UCSD-AML1 (cell line): ENCODE measurements at regions not wholly inside any gene's neighbourhood (a gene's known extent, or its start where the extent isn't known, plus 50 kb on each side); places are given as distances from the start of the nearest gene placed in this dataset.
"Not testable (repeated sequence)": the region's sequence is repeated elsewhere in the genome, so short reads cannot be mapped to it uniquely, and the experiment has no call there.

Experiments used
- DNase-seq: peaks from one replicate; lab custom pipeline; 2025; ENCODE audit not compliant: unreplicated experiment; lab: John Stamatoyannopoulos, UW

GRCh38 chr14:105865266-105865903, 339.0 kb downstream of the TMEM121 start:
- DNase-seq: no peak

DNA sequence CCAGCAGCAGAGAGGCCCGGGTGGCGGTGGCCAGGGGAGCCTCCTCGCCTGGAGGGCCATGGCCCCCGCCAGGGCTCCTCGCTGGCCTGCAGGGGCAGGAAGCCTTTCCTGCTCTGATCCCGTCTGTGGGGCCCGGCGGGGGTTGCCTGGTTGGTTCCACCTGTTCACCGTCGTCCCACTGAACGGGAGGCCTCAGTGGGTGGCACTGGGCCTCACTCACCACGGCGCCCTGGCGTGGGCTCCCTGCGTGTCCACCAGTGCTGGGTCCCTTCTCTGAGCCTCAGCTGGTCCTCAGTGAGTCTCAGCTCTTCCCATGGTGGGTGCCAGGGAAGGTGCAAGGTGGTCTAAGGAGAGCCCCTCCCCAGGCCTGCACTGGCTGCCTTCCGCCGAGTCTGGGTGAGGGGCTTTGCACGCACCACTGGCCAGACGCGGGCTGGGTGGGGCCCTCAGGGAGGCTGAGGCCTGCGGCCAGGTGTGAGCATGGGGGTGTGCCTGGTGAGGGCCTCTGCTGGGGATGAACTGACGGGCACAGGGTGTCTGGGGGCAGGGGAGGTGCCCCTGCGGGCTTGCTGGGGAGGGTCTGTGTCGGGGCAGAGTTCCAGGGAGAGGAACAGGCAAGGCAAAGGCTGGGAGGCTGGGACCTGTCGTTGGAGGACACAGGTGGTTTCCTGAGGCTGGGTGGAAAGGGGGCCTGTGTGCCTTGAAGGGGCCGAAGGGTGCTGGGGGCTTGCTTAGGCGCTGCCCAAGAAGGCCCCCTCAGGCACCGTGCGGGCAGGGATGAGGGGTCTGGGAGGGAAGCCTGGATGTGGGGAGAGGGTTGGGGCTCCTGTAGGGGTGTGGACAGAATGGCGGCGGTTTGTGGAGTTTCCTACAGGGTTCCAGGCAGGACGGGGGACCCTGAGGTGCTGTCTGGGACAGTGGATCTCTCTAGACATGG, 339.8 kb downstream of the TMEM121 start:
- DNase-seq: no peak

- DNase-seq: no peak
These were observed 340.5 kb downstream of the TMEM121 start for GRCh38 chr14:105866841-105867321.

- no peak for DNase-seq
These were observed 341.7 kb downstream of the TMEM121 start for GRCh38 chr14:105867961-105868599.

GRCh38 chr14:105871590-105871989, 345.2 kb downstream of the TMEM121 start:
- no peak for DNase-seq

DNA sequence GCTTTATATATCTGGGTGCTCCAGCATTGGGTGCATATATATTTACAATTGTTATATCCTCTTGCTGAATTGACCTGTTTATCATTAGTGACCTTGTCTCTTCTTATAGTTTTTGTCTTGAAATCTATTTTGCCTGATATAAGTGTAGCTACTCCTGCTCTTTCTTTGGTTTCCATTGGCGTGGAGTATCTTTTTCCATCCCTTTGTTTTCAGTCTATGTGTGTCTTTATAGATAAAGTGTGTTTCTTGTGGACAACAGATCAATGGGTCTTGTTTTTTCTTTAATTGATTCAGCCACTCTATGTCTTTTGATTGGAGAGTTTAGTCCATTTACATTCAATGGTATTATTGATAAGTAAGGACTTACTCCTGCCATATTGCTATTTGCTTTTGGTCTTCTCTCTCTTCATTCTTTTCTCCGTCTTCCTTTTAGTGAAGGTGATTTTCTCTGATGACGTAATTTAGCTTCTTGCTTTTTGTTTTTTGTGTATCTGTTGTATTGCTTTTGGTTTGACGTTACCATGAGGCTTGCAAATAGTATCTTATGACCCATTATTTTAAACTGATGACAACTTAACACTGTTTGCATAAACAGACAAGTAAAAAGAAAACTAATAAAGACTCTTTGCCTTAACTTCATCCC, 347.6 kb downstream of the TMEM121 start:
- no peak for DNase-seq

GRCh38 chr14:105876158-105876557, 349.8 kb downstream of the TMEM121 start:
- DNase-seq: no peak

DNA sequence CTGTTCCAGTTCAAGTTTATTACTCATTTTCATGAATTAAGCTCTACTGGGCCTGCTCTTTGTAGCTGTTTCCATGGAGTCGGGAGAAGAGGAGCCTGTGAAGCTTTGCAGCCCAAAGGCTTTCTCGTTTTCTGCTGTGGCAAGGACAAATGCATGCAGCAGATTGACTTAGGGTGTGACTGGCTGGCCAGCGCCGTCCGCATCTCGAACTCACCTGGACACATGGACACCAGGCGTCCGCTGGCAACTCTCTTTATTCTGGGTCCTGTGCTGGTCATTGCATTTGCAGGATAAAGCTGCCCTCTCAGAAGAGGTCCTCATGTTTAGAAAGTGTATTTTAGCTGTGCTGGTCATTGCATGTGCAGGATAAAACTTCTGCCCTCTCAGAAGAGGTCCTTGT, 350.4 kb downstream of the TMEM121 start:
- DNase-seq: no peak

DNA sequence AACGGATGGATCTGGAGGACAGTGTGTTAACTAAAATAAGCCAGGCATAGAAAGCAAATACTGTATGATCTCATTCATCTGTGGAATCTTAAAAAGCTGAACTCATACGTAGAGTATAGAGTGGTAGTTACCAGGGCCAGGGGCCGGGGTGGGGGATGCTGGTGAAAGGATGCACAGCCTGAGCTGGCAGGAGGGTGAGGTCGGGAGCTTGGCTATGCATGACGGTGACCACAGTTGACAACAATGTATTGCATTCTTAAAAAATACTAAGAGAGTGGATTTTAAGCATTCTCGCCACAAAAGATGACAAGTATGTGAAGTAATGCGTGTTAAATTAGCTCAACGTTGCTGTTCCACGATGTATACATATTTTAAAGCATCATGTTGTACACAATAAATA, 351.3 kb downstream of the TMEM121 start:
- DNase-seq: no peak

GRCh38 chr14:105878125-105878524, 351.7 kb downstream of the TMEM121 start:
- DNase-seq: no peak

DNA sequence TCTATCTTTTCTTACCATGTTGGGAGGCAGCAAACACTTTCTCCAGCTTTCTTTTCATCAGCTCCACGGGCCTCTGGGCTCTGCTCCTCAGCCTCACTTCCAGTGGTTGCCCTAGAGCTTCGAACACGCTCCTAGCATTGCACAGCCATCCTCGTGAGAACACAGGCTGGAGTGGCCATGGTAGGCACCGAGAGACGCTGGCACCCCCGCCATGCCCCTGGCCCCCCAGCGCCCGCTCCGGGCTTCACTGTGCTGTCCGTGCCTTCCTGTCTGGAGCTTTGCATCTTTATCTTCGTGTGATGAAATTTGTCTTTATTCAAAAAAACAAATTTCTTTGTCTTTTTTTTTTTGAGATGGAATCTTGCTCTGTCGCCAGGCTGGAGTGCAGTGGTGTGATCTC, 352.2 kb downstream of the TMEM121 start:
- no peak for DNase-seq

DNA sequence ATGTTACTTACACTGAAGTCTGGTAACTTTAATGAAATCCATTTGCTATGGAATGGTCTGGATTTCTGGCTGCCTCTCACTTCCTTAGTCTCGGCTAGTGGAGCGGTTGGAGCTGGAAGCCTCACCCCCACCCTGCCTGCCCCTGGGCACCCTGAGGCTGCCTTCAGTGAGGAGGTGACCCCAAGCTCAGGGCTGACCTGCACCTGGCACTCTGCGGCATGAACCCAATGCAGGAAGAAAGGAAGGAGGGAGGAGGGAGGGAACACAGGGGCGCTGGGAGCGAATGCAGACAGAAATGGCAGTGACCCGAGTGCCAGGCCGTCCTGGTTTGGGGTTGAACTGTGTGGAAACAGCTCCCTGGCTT, 353.1 kb downstream of the TMEM121 start:
- DNase-seq: no peak

- peak; percentile 88 for DNase-seq
These were observed 353.6 kb downstream of the TMEM121 start for GRCh38 chr14:105879867-105880561.

DNA sequence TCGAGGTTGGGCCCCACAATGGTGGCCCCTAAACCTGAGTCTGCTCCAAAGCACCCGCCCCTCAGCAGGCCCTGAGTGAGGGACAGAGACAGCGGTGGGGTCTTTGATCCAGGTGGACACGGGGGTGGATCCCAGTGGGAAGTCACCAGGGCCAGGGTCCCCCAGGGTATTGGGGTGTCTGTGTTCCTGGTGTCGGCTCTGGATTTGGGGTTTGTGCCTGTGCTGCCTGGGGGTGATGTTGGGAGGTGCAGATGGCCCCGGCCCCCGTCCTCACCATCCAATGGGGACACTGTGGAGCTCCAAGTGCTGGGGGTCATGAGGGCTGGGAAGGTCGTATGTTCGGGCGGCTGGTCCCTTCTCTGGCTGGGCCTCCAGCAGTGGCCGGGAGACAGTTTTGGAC, 354.2 kb downstream of the TMEM121 start:
- DNase-seq: no peak

GRCh38 chr14:105881021-105881930, 354.9 kb downstream of the TMEM121 start:
- no peak for DNase-seq

DNA sequence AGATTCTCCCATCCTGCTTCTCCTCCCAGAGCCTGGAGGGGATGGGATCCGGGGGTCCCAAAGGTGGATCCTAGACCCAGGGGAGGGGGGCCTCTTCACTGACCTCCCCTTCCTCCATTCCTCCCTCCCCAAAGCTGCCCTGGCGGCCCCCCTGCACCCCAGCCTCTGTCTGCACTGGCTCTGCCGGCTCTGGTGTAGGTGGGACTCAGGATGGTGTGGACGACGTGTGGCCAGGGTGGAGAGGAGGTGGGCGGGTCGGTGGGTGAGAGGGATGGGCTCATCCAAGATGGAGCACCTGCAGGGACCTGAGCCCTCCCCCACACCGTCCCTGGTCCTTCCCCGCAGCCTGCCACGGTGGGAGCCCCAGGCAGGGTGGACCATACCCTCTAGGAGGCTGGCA, 355.6 kb downstream of the TMEM121 start:
- DNase-seq: not testable (repeated sequence)

DNA sequence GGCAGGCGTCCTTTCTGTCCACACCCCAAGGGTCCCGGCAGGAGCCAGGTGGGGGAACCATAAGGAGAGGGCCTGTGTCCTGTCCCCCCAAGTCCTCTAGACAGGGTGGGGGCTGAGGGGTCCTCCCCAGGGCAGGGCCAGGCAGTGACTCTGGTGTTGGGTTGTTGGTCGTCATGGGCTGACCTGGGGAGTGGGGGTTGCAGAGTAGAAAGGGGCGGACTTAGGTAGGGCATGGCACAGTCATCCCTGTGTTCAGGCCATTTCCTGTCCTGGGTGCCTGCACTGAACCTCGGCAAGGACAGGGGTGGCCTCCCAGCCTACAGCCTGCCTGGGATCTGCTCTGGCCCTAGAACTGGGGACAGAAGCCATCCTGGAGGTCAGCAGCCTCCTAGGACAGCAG, 356.2 kb downstream of the TMEM121 start:
- no peak for DNase-seq

DNA sequence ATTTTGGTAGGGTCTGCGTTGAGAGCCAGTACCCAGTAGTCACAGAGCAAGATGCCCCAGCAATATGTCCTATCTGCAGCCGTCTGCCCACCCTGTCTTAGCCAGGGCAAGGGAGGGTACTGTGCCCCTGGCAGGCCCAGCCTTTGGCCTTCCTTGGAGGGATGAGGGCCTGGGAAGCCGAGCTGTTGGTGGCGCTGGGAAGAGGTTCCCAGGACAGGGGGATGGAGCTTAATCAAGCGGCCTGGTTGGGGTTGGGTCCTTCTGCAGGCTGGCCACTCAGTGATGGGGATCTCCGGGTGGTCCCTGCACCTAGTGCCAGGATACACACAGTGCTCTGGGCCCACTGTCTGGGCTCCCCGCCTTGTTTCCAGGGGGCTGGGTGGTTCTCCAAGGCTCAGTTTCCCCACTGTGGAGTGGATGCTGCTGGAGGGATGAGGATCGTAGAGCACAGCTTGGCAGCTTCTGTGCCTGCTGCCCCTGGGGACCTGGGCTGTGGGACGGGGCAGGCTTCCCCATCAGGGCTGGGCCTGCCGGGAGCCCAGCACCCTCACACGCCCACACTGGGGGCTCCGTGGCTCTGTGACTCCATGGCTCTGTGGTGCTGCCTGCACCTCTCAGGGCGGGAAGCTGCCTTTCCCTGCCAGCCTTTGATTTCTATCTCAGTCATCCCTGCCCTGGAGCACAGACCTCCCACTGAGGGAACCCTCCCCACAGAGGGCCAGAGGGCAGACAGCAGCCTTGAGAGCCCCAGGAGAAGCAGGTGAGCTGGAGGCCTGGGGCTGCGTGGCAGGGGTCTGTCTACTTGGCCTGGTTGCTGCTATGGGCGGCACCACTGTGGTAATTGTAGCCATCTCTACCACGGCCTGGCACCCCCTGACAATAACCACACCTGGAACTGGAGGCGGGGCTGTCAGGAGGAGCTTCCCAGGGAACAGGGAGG, 357.0 kb downstream of the TMEM121 start:
- DNase-seq: no peak
